Cardiac fibroblast (primary cell): ENCODE measurements at regions not wholly inside any gene's neighbourhood (a gene's known extent, or its start where the extent isn't known, plus 50 kb on each side); places are given as distances from the start of the nearest gene placed in this dataset.

Experiments used
- DNase-seq, 2 donors: peaks; one replicate each; pipeline versions ENCODE4 v3.0.0 to v3.0.0-alpha.2; 2010; ENCODE audit warnings: low read depth in 2 of 2
- H3K4me3 ChIP-seq, 2 donors: replicated peaks in 1 of 2; 1 replicate in 1 of 2; 2 replicates in 1 of 2; pipeline ENCODE4 v1.5.1; 2011; ENCODE audit warnings: low read depth in 2 of 2, low read length in 2 of 2, mild to moderate bottlenecking in 2 of 2, moderate library complexity in 1 of 2
- CTCF ChIP-seq: IDR thresholded peaks from one replicate; pipeline ENCODE4 v1.5.1; 2011; ENCODE audit warnings: low read depth, mild to moderate bottlenecking, low read length, inconsistent platforms

GRCh38 chr2:57959390-57959789, 87.2 kb upstream of the VRK2 start:
- H3K4me3 ChIP-seq, result no peak overlapping the region
- DNase-seq, result no peak
- no peak for TF ChIP-seq CTCF

- no peak overlapping the region for H3K4me3 ChIP-seq
- DNase-seq, result no peak
- no peak for TF ChIP-seq CTCF
Observed at GRCh38 chr2:57962861-57963260, 83.7 kb upstream of the VRK2 start.

GRCh38 chr2:57965219-57965618, 81.4 kb upstream of the VRK2 start:
- DNase-seq, result no peak
- TF ChIP-seq CTCF, result no peak
- no peak overlapping the region for H3K4me3 ChIP-seq

- H3K4me3 ChIP-seq, result no peak overlapping the region
- DNase-seq, result no peak
- TF ChIP-seq CTCF, result no peak
Observed at GRCh38 chr2:57965961-57966360, 80.6 kb upstream of the VRK2 start.

GRCh38 chr2:57973621-57974186, 72.9 kb upstream of the VRK2 start:
- TF ChIP-seq CTCF, result no peak
- DNase-seq, result no peak
- H3K4me3 ChIP-seq, result no peak overlapping the region

GRCh38 chr2:57979158-57979557, 67.4 kb upstream of the VRK2 start:
- DNase-seq, result no peak
- H3K4me3 ChIP-seq, result no peak overlapping the region
- no peak for TF ChIP-seq CTCF
